T1000 (cell line): ENCODE measurements at regions not wholly inside any gene's neighbourhood (a gene's known extent, or its start where the extent isn't known, plus 50 kb on each side); places are given as distances from the start of the nearest gene placed in this dataset.
"Not testable (repeated sequence)": the region's sequence is repeated elsewhere in the genome, so short reads cannot be mapped to it uniquely, and the experiment has no call there.

Source experiments
- DNase-seq: peaks from one replicate; lab custom pipeline; 2025; ENCODE audit warnings: mixed read lengths; lab: John Stamatoyannopoulos, UW

DNA sequence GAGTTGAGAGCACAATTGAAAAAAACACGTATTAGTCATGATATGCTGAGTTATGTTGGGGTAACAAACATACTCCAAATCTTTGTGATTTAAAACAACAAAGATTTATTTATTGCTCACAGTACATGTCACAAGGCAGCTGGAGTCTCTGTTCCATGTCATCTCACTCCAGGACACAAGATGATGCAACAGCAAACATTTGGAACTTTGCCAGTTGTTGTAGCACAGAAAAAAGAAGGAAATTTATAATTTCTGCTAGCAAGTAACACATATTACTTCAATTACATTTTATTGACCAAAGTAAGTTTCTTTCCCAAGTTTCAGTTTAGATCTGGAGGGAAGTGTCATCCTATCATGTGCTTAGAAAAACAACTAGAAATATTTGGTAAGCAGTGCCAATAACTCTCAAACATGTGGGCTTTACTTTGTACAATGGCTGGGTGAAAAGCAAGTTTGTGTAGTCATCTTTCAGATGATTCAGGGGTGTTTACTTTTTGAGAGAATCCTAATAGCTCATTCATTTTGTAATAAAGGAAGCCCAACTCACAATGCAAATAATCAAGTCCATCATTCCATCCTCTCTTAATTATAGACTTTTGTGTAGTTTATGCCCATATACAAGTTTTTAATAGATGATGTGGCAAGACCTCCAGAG is 452.3 kb downstream of the ZIC3 start:
- DNase-seq, result no peak

- DNase-seq, result no peak
These were observed 455.0 kb downstream of the ZIC3 start for GRCh38 chrX:138020941-138021340.

- DNase-seq, result no peak
These were observed 460.3 kb downstream of the ZIC3 start for GRCh38 chrX:138026211-138026610.

DNA sequence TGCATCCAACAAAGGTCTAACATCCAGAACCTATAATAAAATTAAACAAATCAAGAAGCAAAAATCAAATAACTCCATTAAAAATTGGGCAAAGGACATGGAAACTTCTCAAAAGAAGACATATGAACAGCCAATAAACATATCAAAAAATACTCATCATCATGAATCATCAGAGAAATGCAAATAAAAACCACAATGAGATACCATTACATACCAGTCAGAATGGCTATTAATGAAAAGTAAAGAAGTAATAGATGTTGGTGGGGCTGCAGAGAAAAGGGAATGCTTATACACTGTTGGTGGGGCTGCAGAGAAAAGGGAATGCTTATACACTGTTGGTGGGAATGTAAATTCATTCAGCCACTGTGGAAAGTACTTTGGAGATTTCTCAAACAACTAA is 465.8 kb downstream of the ZIC3 start:
- DNase-seq, result no peak

DNA sequence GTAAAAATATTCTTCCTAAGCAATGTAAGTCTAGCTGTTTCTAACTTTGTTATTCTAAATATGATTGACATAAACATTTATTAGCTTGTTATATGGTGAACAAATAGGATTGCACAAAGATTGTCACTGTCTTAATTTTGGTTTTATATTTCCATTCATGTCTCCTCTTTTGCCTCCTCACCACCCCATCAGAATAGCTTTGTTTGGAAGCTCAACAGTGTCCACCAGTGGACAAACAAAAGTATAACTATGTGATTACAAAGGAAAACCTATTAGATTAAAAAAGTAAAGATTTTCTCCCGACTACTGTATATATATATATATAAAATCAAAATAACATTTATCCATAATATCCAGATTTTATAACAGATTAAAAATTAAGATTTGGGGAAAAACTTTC is 468.2 kb downstream of the ZIC3 start:
- DNase-seq, result no peak

- no peak for DNase-seq
These were observed 471.6 kb downstream of the ZIC3 start for GRCh38 chrX:138037548-138037947.

- no peak for DNase-seq
These were observed 492.0 kb downstream of the ZIC3 start for GRCh38 chrX:138057883-138058282.

DNA sequence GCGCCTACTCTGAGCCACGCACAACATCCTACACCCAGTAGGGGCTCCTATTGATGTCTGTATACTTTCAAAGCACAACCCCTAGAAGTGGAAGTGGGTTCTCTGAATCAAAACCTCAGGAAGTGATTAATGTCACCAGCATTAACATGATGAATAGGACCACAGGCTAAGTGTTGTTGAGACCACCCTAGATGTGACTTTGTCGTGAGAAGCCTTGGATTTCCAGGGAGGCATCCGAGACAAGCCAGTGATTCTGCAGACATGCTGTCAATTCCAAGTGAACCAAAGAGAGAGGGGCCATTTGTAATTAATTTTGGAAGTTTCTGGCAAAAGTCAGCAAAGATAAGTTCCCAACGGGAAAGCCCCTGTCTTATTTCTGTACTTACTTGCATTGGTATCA is 493.0 kb downstream of the ZIC3 start:
- no peak for DNase-seq

DNA sequence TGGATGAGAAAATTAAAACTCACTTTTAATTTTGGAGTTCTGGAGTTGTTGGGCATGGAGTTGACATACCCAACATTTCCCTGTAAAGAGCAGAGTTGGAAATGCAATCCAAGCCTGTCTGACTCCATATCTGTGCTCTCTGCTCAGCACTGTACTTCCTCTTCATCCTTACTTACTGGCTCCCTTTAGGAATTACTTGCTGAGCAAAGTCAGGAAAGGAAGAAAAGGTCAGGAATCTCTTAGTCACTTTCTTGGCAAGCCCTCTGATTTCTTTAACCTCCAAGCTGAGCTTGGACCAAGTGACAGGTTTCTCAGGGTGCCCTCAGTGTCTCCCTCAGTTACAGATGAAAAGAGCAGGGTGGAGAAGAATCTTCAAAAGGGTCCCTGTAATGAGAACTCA is 501.5 kb downstream of the ZIC3 start:
- DNase-seq, result no peak

- no peak for DNase-seq
These were observed 507.7 kb downstream of the ZIC3 start for GRCh38 chrX:138073626-138074025.

GRCh38 chrX:138082251-138082650 is 516.3 kb downstream of the ZIC3 start:
- no peak for DNase-seq

DNA sequence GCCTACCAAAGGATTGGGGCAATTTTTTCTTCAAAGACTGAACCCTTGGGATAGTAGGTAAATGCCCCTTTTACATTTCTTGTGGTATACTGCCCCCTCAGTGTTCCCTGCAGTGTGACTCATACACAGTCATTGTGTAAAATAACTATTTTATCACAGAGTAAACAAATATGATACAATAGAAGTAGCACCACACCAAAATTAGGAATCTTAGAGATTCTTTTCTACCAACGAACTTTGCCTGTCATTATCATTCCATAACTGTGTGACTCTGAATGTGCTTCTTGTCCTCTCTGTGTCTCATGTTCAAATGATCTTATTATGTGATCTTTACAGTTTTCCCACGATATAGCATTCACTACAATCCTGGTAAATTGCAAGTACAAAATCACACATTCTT is 517.0 kb downstream of the ZIC3 start:
- peak; percentile 0 for DNase-seq

GRCh38 chrX:138110910-138111309 is 545.0 kb downstream of the ZIC3 start:
- not testable (repeated sequence) for DNase-seq

- DNase-seq, result peak; percentile 52
These were observed 561.4 kb downstream of the ZIC3 start for GRCh38 chrX:138127314-138127713.

- DNase-seq, result peak; percentile 1
These were observed 562.2 kb downstream of the ZIC3 start for GRCh38 chrX:138128027-138128671.

- no peak for DNase-seq
These were observed 560.8 kb downstream of the FGF13 start for GRCh38 chrX:138150709-138151108.

GRCh38 chrX:138157850-138158249 is 553.7 kb downstream of the FGF13 start:
- DNase-seq, result no peak

DNA sequence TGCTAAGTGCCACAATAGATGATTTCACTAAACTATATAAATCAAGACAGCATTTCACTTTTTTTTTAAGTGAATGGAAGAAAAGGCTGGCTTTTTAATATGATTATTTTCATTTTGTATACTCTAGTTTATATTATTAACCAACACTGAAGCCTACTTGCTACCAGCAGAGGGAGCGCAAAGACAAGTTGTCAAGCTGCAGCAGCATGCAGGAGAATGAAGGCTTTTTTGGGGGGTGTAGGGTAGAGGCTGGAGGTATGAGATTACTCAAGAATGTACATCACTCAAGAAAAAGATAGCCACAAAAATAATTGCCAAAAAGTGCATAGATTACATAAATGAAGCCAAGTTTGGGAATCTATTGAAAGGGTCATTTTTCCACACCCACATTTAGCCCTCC is 519.5 kb downstream of the FGF13 start:
- no peak for DNase-seq

DNA sequence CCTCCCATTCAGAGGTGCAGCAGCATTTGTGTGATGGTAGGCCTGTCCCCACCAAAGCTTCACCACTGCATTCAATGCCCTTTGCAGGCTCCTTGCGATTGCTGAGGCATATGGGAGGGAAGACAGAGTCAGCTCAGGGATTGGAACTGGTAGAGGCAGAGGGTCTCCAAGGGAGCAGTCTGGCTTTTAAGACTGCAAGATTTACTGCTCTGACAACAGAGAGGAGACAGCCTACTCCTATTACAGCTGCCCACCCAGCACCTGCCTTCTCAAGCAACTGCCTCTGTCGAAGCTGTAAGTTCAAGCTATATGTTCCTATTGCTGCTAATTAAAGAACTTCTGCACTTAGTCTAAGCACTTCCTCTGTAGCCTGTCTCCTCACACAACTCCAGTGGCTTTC is 481.8 kb downstream of the FGF13 start:
- DNase-seq, result no peak

DNA sequence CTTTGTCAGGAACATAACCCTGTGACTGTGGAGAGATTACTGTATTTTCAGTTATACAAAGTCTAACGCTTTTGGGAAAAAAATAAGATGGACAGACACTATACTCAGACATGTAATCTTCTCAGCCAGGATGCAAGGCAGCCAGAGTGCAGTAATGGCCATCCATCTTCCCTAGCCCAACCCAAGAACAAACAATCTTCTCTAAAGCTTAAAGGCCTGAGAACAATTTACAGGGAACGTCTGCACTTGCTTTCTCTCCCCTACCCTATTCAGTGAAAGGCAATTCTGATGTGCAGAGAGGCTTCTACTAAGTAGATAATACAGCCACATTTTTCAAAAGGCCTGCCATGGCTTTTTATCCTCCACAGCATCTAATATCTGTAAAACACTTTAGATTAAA is 471.3 kb downstream of the FGF13 start:
- DNase-seq, result no peak

DNA sequence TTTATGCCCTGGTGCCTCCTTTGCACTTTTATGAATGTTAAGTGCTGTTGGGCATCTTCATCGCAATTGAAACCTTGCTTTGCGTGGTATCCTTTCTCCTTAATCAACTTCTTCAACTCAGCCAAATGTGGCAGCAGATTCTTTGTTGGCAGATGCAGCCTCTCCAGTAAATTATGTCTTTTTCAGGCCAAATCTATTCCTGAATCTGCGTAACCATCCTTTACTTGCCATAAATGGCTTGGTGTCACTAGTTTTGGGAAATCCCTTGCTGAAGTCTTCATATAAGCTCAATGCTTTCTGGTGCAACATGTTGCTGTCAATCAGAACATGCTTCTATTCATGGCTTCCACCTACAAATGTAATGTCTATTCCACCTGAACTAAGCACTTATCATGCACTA is 457.5 kb downstream of the FGF13 start:
- no peak for DNase-seq

DNA sequence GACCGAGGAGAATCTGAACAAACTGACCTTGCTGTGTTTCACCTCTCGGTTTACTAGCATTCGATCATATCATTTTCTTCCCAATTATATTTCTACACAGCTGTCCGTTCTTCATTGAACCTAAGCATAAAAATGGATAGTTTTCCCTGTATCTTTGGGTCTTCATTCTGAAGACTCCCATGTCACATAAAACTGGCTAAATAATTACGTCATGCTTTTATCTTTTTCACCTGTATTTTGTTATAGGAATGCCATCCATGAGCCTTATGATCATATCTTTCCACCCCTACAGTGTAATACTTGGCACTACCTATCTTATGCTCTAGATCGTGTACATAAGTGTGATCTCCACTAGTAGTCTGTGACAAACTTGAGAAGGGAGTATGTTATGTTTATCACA is 456.1 kb downstream of the FGF13 start:
- DNase-seq, result no peak

DNA sequence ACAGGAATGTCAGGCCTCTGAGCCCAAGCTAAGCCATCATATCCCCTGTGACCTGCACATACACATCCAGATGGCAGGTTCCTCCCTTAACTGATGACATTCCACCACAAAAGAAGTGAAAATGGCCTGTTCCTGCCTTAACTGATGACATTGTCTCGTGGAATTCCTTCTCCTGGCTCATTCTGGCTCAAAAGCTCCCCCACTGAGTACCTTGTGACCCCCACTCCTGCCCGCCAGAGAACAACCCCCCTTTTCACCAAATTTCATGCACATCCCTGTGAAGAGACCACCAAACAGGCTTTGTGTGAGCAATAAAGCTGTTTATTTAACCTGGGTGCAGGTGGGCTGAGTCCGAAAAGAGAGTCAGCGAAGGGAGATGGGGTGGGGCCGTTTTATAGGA is 447.4 kb downstream of the FGF13 start:
- not testable (repeated sequence) for DNase-seq

DNA sequence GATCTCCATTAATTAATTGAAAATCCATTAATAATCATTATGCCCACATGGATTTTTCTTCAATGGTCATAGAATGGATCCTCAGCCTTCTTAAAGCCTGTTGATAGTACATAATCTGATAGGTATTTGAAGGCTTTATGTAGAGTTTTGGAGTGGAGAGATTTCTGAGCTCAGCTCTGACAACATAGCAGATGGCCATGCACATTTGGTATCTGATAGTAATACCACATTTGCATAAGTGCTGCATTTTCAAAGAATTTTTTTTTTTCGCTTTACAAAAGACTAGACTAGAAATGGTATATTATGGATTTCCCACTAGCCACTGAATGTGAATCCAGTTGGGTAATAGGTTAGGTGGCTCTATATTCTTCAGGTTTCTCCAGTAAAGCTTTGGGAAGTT is 440.6 kb downstream of the FGF13 start:
- DNase-seq, result no peak
